Ovary (tissue), 3 donors: ENCODE measurements at regions not wholly inside any gene's neighbourhood (a gene's known extent, or its start where the extent isn't known, plus 50 kb on each side); places are given as distances from the start of the nearest gene placed in this dataset.

Source experiments
- POLR2A ChIP-seq: fragments of 450-650 bp; IDR thresholded peaks from one replicate; pipeline ENCODE4 v1.6.1; 2017; ENCODE audit warnings: antibody characterized with exemption, mild to moderate bottlenecking, moderate library complexity
- TF ChIP-seq, protein P1 (sequence below), 3 donors: fragments of 450-650 bp in 2 of 3; fragments of 200-600 bp in 1 of 3; IDR thresholded peaks; one replicate each; pipeline versions ENCODE4 v1.5.1 to v1.8.0; 2016 to 2022; ENCODE audit warnings: antibody characterized with exemption in 3 of 3, mild to moderate bottlenecking in 1 of 3
- donor health status: DM: no; HTN: no; CAD: no.

DNA sequence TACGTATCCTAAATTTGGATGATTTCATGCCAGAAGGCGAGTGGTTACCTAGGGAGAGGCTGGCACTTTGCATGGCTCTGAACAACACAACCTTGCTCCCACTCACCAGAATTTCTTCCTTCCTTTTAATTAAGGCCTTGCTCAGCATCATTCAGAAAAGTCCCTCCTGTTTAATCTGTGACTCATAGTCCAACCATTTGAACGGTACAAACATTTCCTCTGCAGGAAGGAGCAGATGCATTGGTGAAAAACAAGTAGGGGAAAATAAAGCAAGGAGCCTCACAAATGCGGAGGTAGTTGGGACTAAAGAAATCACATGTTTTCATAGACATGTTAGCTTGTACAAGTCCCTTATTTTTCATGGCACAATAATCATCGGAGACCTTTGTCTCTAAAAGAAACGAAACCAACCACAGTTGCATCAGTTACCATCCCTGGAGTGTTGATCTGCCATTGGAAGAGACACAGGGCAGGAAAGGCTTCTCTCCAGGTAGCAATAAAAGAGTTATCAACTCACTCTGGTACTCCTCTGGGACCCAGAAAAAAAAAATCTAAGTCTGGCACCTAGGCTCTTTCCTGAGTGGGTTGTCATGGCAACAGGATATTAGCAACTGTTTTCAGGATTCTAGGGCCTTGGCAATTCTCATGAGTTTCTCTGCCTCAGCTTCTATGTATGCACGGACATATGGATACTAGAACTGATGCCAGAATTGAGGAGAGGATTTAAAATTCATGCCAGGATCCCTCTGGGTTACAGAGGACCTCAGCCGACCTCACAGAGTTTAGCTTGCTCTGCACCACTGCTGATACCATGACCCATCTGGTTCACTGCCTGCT is 255.4 kb upstream of the ARPP21 start:
- no peak for TF ChIP-seq POLR2A
- TF ChIP-seq, protein P1, sequence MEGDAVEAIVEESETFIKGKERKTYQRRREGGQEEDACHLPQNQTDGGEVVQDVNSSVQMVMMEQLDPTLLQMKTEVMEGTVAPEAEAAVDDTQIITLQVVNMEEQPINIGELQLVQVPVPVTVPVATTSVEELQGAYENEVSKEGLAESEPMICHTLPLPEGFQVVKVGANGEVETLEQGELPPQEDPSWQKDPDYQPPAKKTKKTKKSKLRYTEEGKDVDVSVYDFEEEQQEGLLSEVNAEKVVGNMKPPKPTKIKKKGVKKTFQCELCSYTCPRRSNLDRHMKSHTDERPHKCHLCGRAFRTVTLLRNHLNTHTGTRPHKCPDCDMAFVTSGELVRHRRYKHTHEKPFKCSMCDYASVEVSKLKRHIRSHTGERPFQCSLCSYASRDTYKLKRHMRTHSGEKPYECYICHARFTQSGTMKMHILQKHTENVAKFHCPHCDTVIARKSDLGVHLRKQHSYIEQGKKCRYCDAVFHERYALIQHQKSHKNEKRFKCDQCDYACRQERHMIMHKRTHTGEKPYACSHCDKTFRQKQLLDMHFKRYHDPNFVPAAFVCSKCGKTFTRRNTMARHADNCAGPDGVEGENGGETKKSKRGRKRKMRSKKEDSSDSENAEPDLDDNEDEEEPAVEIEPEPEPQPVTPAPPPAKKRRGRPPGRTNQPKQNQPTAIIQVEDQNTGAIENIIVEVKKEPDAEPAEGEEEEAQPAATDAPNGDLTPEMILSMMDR (IDR thresholded peaks at IDR 0.05), result no peak
